ENCODE measurements at regions not wholly inside any gene's neighbourhood (a gene's known extent, or its start where the extent isn't known, plus 50 kb on each side); places are given as distances from the start of the nearest gene placed in this dataset.

DNA sequence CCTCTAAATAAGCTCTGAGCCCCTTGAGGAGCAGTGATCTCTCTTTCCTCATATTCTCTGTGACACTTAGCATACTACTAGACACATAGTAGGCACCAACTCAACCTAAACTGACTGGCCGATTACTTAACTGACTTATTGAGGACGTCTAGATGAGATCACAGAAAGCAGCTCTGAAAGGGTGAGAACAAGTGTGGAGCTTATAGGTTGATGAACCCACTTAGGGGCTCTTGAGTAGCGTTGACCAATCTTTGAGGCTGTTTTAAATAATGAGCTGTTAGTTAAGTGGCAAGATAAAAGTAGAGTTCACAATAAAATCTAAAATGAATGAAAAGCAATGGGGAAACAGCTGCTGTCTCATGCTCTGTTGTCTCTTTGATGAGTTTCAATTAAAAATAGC is 124.7 kb upstream of the TNPO1 start:
- 75 to 86% (median 82%) methylated on average over 3 of the region's 3 CpGs for WGBS, 5 donors
- Histone ChIP-seq H3K9me3 (no peaks in the 10 kb centered on the region), H3K36me3 (no peaks in the 10 kb centered on the region), H3K4me3 (no peak overlapping the region), H3K27ac (no peak overlapping the region), H3K4me1 (no peaks in the 10 kb centered on the region), H3K27me3 (replicated peaks in 1 of 7) (peaks cover 0 to 22% (median 0%) of the 10 kb centered on the region in 7 donors)
- TF ChIP-seq POLR2AphosphoS5 (IDR thresholded peaks at IDR 0.05): no peak
- TF ChIP-seq, protein P1, sequence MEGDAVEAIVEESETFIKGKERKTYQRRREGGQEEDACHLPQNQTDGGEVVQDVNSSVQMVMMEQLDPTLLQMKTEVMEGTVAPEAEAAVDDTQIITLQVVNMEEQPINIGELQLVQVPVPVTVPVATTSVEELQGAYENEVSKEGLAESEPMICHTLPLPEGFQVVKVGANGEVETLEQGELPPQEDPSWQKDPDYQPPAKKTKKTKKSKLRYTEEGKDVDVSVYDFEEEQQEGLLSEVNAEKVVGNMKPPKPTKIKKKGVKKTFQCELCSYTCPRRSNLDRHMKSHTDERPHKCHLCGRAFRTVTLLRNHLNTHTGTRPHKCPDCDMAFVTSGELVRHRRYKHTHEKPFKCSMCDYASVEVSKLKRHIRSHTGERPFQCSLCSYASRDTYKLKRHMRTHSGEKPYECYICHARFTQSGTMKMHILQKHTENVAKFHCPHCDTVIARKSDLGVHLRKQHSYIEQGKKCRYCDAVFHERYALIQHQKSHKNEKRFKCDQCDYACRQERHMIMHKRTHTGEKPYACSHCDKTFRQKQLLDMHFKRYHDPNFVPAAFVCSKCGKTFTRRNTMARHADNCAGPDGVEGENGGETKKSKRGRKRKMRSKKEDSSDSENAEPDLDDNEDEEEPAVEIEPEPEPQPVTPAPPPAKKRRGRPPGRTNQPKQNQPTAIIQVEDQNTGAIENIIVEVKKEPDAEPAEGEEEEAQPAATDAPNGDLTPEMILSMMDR (IDR thresholded peaks at IDR 0.05 in 8 of 11, conservative IDR thresholded peaks at IDR 0.05 in 3 of 11): no peak
- TF ChIP-seq POLR2A (IDR thresholded peaks at IDR 0.05): no peak
- intact Hi-C loops (cut with DNase I; ENCODE audit: low total_unique reads): no loop called here
- DNase-seq: no peak

DNA sequence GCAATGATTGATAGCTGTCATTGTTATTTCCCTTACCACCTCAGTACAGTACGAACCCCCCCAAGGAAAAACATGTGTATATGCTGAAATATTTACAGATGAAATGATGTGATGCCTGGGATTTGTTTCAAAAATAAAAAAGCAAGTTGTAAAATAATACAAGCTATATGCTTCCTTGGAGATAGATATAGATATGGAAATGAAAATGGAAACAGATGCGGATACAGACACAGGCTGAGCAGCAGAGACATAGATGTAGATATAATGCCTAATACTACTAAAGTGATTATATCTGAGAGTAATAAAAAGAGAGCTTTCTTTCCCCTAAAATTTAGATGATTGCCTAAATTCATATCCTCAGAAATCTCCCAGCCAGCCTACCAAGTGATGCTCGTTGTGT is 127.5 kb upstream of the TNPO1 start:
- intact Hi-C loops (cut with DNase I; ENCODE audit: low total_unique reads): no loop called here
- Histone ChIP-seq H3K4me1 (no peaks in the 10 kb centered on the region), H3K9me3 (no peaks in the 10 kb centered on the region), H3K27ac (no peak overlapping the region), H3K27me3 (replicated peaks in 1 of 7) (peaks cover 0 to 28% (median 0%) of the 10 kb centered on the region in 7 donors), H3K4me3 (no peak overlapping the region), H3K36me3 (no peaks in the 10 kb centered on the region)
- WGBS, 5 donors: 75 to 95% (median 90%) methylated on average over 3 of the region's 3 CpGs
- DNase-seq: no peak
- TF ChIP-seq POLR2A (IDR thresholded peaks at IDR 0.05): no peak
- TF ChIP-seq, protein P1 (IDR thresholded peaks at IDR 0.05 in 8 of 11, conservative IDR thresholded peaks at IDR 0.05 in 3 of 11): no peak
- TF ChIP-seq POLR2AphosphoS5 (IDR thresholded peaks at IDR 0.05): no peak

DNA sequence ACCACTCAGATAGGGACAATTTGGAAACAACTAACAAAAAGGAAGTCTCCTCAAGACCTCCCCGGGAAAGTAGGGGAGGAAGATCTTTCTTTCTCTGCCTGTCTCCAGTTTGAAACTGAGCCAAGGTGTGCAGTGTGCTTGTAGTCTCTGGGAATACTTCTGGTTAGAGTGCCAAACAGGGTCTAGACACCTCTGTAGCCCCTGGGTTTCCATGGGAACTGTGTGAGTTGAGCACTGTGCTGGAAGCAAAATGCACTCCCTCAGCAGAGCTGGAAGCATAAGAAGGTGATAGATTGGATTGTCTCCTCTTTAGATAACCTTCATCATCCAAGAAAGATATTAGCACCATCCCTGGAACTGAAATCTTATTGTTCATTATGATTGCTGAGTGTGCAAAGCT is 129.2 kb upstream of the TNPO1 start:
- Histone ChIP-seq H3K4me3 (no peak overlapping the region), H3K27ac (no peak overlapping the region), H3K9me3 (peaks cover 0 to 8% (median 3%) of the 10 kb centered on the region in 8 donors), H3K36me3 (no peaks in the 10 kb centered on the region), H3K4me1 (no peaks in the 10 kb centered on the region), H3K27me3 (replicated peaks in 1 of 7) (peaks cover 0 to 32% (median 0%) of the 10 kb centered on the region in 7 donors)
- WGBS, 5 donors: 53 to 56% (median 55%) methylated on average over 1 of the region's 1 CpG
- intact Hi-C loops (cut with DNase I; ENCODE audit: low total_unique reads): no loop called here
- no peak for DNase-seq
- no peak for TF ChIP-seq POLR2AphosphoS5 (IDR thresholded peaks at IDR 0.05)
- TF ChIP-seq POLR2A (IDR thresholded peaks at IDR 0.05): no peak
- TF ChIP-seq, protein P1 (IDR thresholded peaks at IDR 0.05 in 8 of 11, conservative IDR thresholded peaks at IDR 0.05 in 3 of 11): no peak

DNA sequence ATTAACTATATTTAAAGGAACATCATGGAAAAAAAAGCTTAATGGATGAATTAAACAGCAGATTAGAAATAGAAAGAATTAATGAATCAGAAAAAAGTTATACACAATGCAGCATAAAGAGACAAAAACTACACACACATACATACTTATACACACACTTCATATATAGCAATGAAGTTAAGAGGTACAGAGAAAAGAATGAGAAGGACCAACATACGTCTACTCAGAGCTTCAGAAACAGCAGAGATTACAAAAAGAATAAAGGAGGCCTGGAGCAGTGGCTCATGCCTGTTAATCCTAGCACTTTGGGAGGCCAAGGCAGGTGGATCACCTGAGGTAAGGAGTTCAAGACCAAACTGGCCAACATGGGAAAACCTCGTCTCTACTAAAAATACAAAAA is 133.9 kb upstream of the TNPO1 start:
- no peak for DNase-seq
- Histone ChIP-seq H3K27ac (no peak overlapping the region), H3K4me1 (no peaks in the 10 kb centered on the region), H3K36me3 (no peaks in the 10 kb centered on the region), H3K27me3 (replicated peaks in 1 of 7) (peaks cover 0 to 32% (median 5%) of the 10 kb centered on the region in 7 donors), H3K4me3 (no peak overlapping the region), H3K9me3 (peaks cover 0 to 14% (median 4%) of the 10 kb centered on the region in 8 donors)
- no peak for TF ChIP-seq POLR2A (IDR thresholded peaks at IDR 0.05)
- no peak for TF ChIP-seq POLR2AphosphoS5 (IDR thresholded peaks at IDR 0.05)
- TF ChIP-seq, protein P1 (IDR thresholded peaks at IDR 0.05 in 8 of 11, conservative IDR thresholded peaks at IDR 0.05 in 3 of 11): no peak
- intact Hi-C loops (cut with DNase I; ENCODE audit: low total_unique reads): no loop called here
- WGBS, 5 donors: 78 to 97% (median 86%) methylated on average over 2 of the region's 2 CpGs
